GM12891 (cell line): ENCODE measurements at regions not wholly inside any gene's neighbourhood (a gene's known extent, or its start where the extent isn't known, plus 50 kb on each side); places are given as distances from the start of the nearest gene placed in this dataset.

Source experiments
- DNase-seq: peaks from one replicate; pipeline ENCODE4 v3.0.0; 2011; ENCODE audit warnings: low spot score; ENCODE audit not compliant: insufficient read length
- FAIRE-seq: peaks from 2 replicates; lab custom pipeline; 2011; peaks lifted over from hg19 to GRCh38; lab: Jason Lieb, UNC
- PAX5 ChIP-seq: IDR thresholded peaks from 2 replicates; pipeline ENCODE4 v1.6.1; 2011; ENCODE audit warnings: low read length, moderate library complexity, mild to moderate bottlenecking; ENCODE audit not compliant: insufficient read depth, severe bottlenecking
- POLR2A ChIP-seq: IDR thresholded peaks from 2 replicates; pipeline ENCODE4 v1.6.1; 2011; ENCODE audit warnings: low read depth, low read length, control low read depth
- POLR2AphosphoS5 ChIP-seq: IDR thresholded peaks from 2 replicates; pipeline ENCODE4 v1.6.1; 2011; ENCODE audit warnings: low read depth, low read length, control low read depth
- POU2F2 ChIP-seq: IDR thresholded peaks from 2 replicates; pipeline ENCODE4 v1.6.1; 2011; ENCODE audit warnings: low read depth, mild to moderate bottlenecking, control low read depth, low read length, moderate library complexity
- SPI1 ChIP-seq: IDR thresholded peaks from 2 replicates; pipeline ENCODE4 v1.6.1; 2011; ENCODE audit warnings: low read depth, low read length, control low read depth
- TAF1 ChIP-seq: IDR thresholded peaks from 2 replicates; pipeline ENCODE4 v1.6.1; 2011; ENCODE audit warnings: low read depth, low read length, control low read depth

- FAIRE-seq (no peak), DNase-seq (no peak)
Measured at GRCh38 chr2:196365145-196365544, 193.8 kb upstream of the STK17B start.

GRCh38 chr2:196365923-196366322 lies 194.5 kb upstream of the STK17B start:
- DNase-seq (no peak), FAIRE-seq (no peak)
- TF ChIP-seq SPI1 (no peak), TAF1 (no peak)

More at GRCh38 chr2:196365145-196365544, 193.8 kb upstream of the STK17B start:
- TF ChIP-seq POU2F2 = no peak
- TF ChIP-seq PAX5 = no peak
- no peak for TF ChIP-seq POLR2A

GRCh38 chr2:196367633-196368032 lies 196.3 kb upstream of the STK17B start:
- FAIRE-seq (peak; percentile 13), DNase-seq (no peak)
- TF ChIP-seq POLR2AphosphoS5 (no peak), PAX5 (no peak), TAF1 (no peak), POLR2A (no peak), SPI1 (no peak), POU2F2 (no peak)

GRCh38 chr2:196368546-196369225 lies 197.3 kb upstream of the STK17B start:
- no peak for FAIRE-seq

GRCh38 chr2:196369967-196370366 lies 198.6 kb upstream of the STK17B start:
- DNase-seq = no peak
- TF ChIP-seq POLR2A (no peak), POU2F2 (no peak), SPI1 (no peak), POLR2AphosphoS5 (no peak), TAF1 (no peak), PAX5 (no peak)

More at GRCh38 chr2:196368546-196369225, 197.3 kb upstream of the STK17B start:
- no peak for DNase-seq
- TF ChIP-seq POU2F2 (no peak), PAX5 (no peak)

GRCh38 chr2:196370381-196370780 lies 199.0 kb upstream of the STK17B start:
- no peak for FAIRE-seq
- TF ChIP-seq POU2F2 (no peak), POLR2A (no peak), SPI1 (no peak), POLR2AphosphoS5 (no peak), PAX5 (no peak), TAF1 (no peak)
- no peak for DNase-seq

More at GRCh38 chr2:196369967-196370366, 198.6 kb upstream of the STK17B start:
- peak; percentile 20 for FAIRE-seq

GRCh38 chr2:196372276-196372809 lies 201.0 kb upstream of the STK17B start:
- TF ChIP-seq TAF1 = no peak
- no peak for TF ChIP-seq PAX5
- no peak for TF ChIP-seq POLR2AphosphoS5
- no peak for TF ChIP-seq POU2F2
- no peak for TF ChIP-seq SPI1
- no peak for TF ChIP-seq POLR2A
- FAIRE-seq = no peak
- no peak for DNase-seq

- no peak for DNase-seq
- TF ChIP-seq TAF1 (no peak), SPI1 (no peak), POLR2AphosphoS5 (no peak), POU2F2 (no peak), PAX5 (no peak), POLR2A (no peak)
- no peak for FAIRE-seq
Measured at GRCh38 chr2:196372811-196373664, 201.7 kb upstream of the STK17B start.

GRCh38 chr2:196376984-196377877 lies 205.9 kb upstream of the STK17B start:
- peak; percentile 74 for TF ChIP-seq POU2F2
- no peak for TF ChIP-seq TAF1
- TF ChIP-seq PAX5 = no peak
- DNase-seq (no peak), FAIRE-seq (peak; percentile 97)
